COR-L47 (cell line): ENCODE measurements at regions not wholly inside any gene's neighbourhood (a gene's known extent, or its start where the extent isn't known, plus 50 kb on each side); places are given as distances from the start of the nearest gene placed in this dataset.
"Not testable (repeated sequence)": the region's sequence is repeated elsewhere in the genome, so short reads cannot be mapped to it uniquely, and the experiment has no call there.

ENCODE experiments used
- DNase-seq: peaks from one replicate; lab custom pipeline; 2025; lab: John Stamatoyannopoulos, UW

GRCh38 chr5:152046361-152046760 lies 121.7 kb upstream of the GLRA1 start:
- no peak for DNase-seq

GRCh38 chr5:152038856-152039255 lies 114.2 kb upstream of the GLRA1 start:
- peak; percentile 21 for DNase-seq

- DNase-seq, result not testable (repeated sequence)
These were observed 101.8 kb upstream of the GLRA1 start for GRCh38 chr5:152026328-152027024.

GRCh38 chr5:152016421-152016820 lies 91.8 kb upstream of the GLRA1 start:
- no peak for DNase-seq

- no peak for DNase-seq
These were observed 83.1 kb upstream of the GLRA1 start for GRCh38 chr5:152007653-152008335.

GRCh38 chr5:152004095-152004494 lies 79.4 kb upstream of the GLRA1 start:
- no peak for DNase-seq
